Stomach (tissue), 4 donors: ENCODE measurements at regions not wholly inside any gene's neighbourhood (a gene's known extent, or its start where the extent isn't known, plus 50 kb on each side); places are given as distances from the start of the nearest gene placed in this dataset.

Experiments used
- EP300 ChIP-seq: sonication (generic); formaldehyde crosslinking; IDR thresholded peaks from one replicate; pipeline ENCODE4 v1.6.1; 2017; ENCODE audit warnings: antibody characterized with exemption
- POLR2AphosphoS5 ChIP-seq, 3 donors: sonication (generic); formaldehyde crosslinking; IDR thresholded peaks; one replicate each; pipeline ENCODE4 v1.6.1; 2016; ENCODE audit warnings: antibody characterized with exemption in 3 of 3

GRCh38 chr2:223420048-223420447 is 182.1 kb downstream of the SCG2 start:
- TF ChIP-seq EP300 (no peak), POLR2AphosphoS5 (IDR thresholded peaks at IDR 0.05) (no peak)
